ENCODE measurements at regions not wholly inside any gene's neighbourhood (a gene's known extent, or its start where the extent isn't known, plus 50 kb on each side); places are given as distances from the start of the nearest gene placed in this dataset.

DNA sequence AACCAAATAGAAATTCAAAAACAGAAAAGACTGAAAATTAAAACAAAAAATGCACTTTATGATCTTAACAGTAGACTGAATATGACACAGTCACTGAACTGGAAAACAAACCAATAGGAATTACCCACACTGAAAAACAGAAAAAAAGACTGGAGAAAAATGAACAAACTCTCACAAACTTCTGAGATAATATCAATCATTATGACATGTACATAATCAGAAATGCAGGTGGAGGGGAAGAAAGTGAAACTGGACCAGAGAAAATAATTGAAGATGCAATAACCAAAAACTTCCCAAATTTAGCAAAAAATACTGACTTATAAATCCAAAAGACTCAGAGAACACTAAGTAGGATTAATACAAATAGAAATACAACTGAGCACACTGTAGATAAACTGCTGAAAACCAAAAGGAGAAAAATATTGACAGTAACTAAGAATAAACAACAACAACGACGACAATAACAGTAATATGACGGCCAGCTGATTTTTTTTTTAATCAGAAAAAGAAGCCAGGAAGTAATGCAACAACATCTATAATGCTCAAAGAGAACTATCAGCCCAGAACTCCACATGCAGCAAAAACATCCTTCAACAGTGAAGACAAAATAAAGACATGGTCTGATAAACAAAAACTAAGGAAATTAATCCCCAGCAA is 108.1 kb downstream of the ZFAND4 start:
- peaks cover 26% of the 10 kb centered on the region for H3K9me3 Mint-ChIP-seq
- no peaks in the 10 kb centered on the region for H3K27me3 Mint-ChIP-seq (ENCODE audit: low read depth)
- H3K4me1 Mint-ChIP-seq: peaks cover 5% of the 10 kb centered on the region
- TF ChIP-seq, protein P1, sequence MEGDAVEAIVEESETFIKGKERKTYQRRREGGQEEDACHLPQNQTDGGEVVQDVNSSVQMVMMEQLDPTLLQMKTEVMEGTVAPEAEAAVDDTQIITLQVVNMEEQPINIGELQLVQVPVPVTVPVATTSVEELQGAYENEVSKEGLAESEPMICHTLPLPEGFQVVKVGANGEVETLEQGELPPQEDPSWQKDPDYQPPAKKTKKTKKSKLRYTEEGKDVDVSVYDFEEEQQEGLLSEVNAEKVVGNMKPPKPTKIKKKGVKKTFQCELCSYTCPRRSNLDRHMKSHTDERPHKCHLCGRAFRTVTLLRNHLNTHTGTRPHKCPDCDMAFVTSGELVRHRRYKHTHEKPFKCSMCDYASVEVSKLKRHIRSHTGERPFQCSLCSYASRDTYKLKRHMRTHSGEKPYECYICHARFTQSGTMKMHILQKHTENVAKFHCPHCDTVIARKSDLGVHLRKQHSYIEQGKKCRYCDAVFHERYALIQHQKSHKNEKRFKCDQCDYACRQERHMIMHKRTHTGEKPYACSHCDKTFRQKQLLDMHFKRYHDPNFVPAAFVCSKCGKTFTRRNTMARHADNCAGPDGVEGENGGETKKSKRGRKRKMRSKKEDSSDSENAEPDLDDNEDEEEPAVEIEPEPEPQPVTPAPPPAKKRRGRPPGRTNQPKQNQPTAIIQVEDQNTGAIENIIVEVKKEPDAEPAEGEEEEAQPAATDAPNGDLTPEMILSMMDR (IDR thresholded peaks at IDR 0.05; ENCODE audit: unreplicated experiment): no peak
- no peak overlapping the region for H3K27ac Mint-ChIP-seq
- H3K36me3 Mint-ChIP-seq: peaks cover 17% of the 10 kb centered on the region
- no peak for DNase-seq (ENCODE audit: low spot score in 2 of 2, unreplicated experiment in 2 of 2)
- no peak overlapping the region for H3K4me3 Mint-ChIP-seq

DNA sequence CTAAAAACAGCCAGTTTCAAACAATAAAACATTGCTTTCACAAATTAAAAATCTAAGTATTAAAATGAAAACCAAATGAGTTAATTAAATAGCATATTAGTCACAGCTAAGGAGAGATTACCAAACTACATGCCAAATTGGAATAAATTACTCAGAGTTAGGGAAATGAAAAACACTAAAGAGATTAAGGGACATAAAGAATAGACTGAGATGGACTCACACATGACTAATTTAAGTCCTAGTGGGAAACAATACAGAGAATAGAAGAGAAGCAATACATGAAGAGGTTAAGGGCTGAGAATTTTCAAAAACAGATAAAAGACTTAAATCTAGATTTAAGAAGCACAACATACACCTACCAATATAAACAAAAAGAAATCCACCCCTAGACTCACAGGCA is 110.6 kb downstream of the ZFAND4 start:
- Mint-ChIP-seq H3K36me3 (peaks cover 11% of the 10 kb centered on the region), H3K4me3 (no peak overlapping the region), H3K9me3 (peaks cover 10% of the 10 kb centered on the region), H3K27ac (peak overlapping the region; percentile 18), H3K27me3 (ENCODE audit: low read depth) (no peaks in the 10 kb centered on the region), H3K4me1 (peaks cover 5% of the 10 kb centered on the region)
- TF ChIP-seq, protein P1 (IDR thresholded peaks at IDR 0.05; ENCODE audit: unreplicated experiment): no peak
- DNase-seq (ENCODE audit: low spot score in 2 of 2, unreplicated experiment in 2 of 2): no peak

DNA sequence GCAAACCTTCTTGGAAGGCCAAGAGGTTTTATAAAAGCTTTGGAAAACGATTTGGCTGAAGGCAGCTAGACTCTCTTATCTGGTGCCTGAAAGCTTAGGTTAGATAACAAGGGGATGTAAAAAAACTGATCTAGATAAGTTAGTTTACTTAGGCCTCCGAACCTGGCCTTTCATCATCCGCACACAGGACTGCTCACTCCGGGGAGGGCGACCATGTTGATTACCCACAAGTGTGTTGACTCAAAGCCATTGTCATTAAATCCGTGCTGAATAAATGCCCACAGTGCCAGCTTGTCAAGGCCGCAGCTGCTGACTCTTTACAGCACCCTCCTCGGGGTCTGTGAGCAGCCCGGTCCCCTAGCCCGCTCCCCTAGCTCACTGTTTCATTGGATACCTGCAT is 112.3 kb downstream of the ZFAND4 start:
- Mint-ChIP-seq H3K4me1 (peaks cover 12% of the 10 kb centered on the region), H3K27ac (no peak overlapping the region), H3K4me3 (no peak overlapping the region), H3K27me3 (ENCODE audit: low read depth) (no peaks in the 10 kb centered on the region), H3K9me3 (peaks cover 10% of the 10 kb centered on the region), H3K36me3 (peaks cover 11% of the 10 kb centered on the region)
- no peak for DNase-seq (ENCODE audit: low spot score in 2 of 2, unreplicated experiment in 2 of 2)
- TF ChIP-seq, protein P1 (IDR thresholded peaks at IDR 0.05; ENCODE audit: unreplicated experiment): no peak

DNA sequence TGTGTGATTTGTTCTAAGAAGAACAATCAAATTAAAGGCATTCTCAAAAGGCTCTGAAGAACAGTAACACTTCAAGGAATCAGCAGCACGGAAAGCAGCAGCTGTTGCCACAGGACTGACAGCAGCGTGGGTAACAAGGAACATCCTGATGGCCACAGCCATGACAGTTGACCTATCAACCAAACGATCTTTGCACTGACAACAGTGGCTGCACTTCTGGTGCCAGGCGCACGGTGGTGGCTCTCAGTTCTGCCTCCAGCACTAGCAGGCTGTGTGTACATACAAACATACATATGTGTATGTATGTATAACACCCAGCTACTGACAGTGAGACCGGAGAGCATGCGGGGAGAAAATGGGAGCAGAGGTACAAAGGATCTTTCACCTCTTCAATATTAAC is 114.1 kb downstream of the ZFAND4 start:
- Mint-ChIP-seq H3K4me3 (no peak overlapping the region), H3K36me3 (peaks cover 11% of the 10 kb centered on the region), H3K27ac (no peak overlapping the region), H3K4me1 (peaks cover 14% of the 10 kb centered on the region), H3K9me3 (peaks cover 10% of the 10 kb centered on the region), H3K27me3 (ENCODE audit: low read depth) (no peaks in the 10 kb centered on the region)
- no peak for DNase-seq (ENCODE audit: low spot score in 2 of 2, unreplicated experiment in 2 of 2)
- TF ChIP-seq, protein P1 (IDR thresholded peaks at IDR 0.05; ENCODE audit: unreplicated experiment): no peak

DNA sequence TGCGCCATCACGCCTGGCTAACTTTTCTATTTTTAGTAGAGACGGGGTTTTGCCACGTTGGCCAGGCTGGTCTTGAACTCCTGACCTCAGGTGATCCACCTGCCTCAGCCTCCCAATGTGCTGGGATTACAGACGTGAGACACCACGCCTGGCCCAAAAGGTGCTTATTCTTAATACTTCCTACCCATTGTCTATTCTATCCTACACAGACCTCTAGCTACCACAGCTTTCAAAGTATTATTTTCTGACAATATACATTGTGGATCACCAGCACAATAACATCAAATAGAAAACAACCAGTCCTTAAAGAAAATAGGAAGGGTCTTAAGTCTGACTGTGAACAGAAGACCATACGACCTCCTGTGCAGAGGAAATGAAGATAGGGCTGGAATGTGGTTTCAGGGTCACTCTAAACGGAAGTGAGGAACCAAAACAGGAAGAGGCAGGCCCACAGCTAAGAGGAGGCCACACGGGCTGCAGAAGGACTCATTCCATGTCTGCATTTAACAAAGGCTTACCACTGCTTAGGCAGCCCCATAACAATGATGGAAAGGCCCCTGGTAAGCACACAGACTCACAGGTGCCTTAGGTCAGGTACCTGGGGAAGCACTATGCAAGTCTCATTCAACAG is 115.2 kb downstream of the ZFAND4 start:
- TF ChIP-seq, protein P1 (IDR thresholded peaks at IDR 0.05; ENCODE audit: unreplicated experiment): no peak
- peaks cover 11% of the 10 kb centered on the region for H3K36me3 Mint-ChIP-seq
- DNase-seq (ENCODE audit: low spot score in 2 of 2, unreplicated experiment in 2 of 2): no peak
- peaks cover 10% of the 10 kb centered on the region for H3K9me3 Mint-ChIP-seq
- H3K4me3 Mint-ChIP-seq: no peak overlapping the region
- peaks cover 14% of the 10 kb centered on the region for H3K4me1 Mint-ChIP-seq
- H3K27ac Mint-ChIP-seq: no peak overlapping the region
- H3K27me3 Mint-ChIP-seq (ENCODE audit: low read depth): no peaks in the 10 kb centered on the region
